ENCODE measurements at regions not wholly inside any gene's neighbourhood (a gene's known extent, or its start where the extent isn't known, plus 50 kb on each side); places are given as distances from the start of the nearest gene placed in this dataset.
A peak's percentile ranks its signal among the peaks of the same experiment; 100 is the strongest.

DNA sequence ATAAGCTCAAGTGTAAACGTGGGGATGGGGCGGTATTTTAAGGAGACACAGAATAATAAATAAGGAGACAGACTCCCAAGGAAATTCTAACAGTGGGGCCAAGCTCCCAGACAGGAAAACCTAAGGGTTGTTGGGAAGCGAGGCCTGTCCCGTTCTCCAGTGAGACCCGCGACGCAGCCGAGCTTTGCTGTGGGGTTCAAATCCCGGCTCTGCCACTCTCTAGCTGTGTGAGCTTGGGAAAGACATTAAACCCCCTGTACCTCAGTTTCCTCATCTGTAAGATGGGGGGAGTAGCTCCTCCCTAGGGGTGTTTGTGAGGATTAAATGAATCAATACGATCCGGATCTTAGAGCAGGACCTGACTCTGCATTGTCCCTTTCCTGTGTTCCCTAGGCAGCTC lies 106.8 kb downstream of the TRIM29 start:
- Histone ChIP-seq H3K9me2 (ENCODE audit: insufficient read depth) (no peaks in the 10 kb centered on the region), H4K20me1 (replicated peaks; ENCODE audit: insufficient read depth) (no peaks in the 10 kb centered on the region), H2AFZ (no peak overlapping the region; the same call in 1 of the 2 replicates), H3K4me2 (no peak overlapping the region), H3F3A (replicated peaks; ENCODE audit: low read depth) (no peaks in the 10 kb centered on the region), H3K36me3 (ENCODE audit: insufficient read depth) (no peaks in the 10 kb centered on the region), H3K4me1 (ENCODE audit: insufficient read depth) (no peaks in the 10 kb centered on the region), H3K4me3 (no peak overlapping the region), H3K79me2 (replicated peaks; ENCODE audit: insufficient read depth) (no peaks in the 10 kb centered on the region), H3K27me3 (ENCODE audit: insufficient read depth) (no peaks in the 10 kb centered on the region), H3K27ac (ENCODE audit: low read depth) (no peak overlapping the region)
- DNase-seq (ENCODE audit: low spot score) (no peak), ATAC-seq (no peak)
- Mint-ChIP-seq H3K27me3 (ENCODE audit: insufficient read depth, low read depth, poor library complexity) (peaks cover 10% of the 10 kb centered on the region), H3K27ac (no peak overlapping the region), H3K36me3 (ENCODE audit: low read depth) (peaks cover 3% of the 10 kb centered on the region; the same call in 2 of the 3 replicates), H3K4me3 (no peak overlapping the region), H3K9me3 (peaks cover 9% of the 10 kb centered on the region; the same call in 1 of the 3 replicates), H3K4me1 (peaks cover 11% of the 10 kb centered on the region)
- TF ChIP-seq ZNF114 (CRISPR knock-in tag; IDR thresholded peaks at IDR 0.05), result no peak
- TF ChIP-seq JUNB (IDR thresholded peaks at IDR 0.05; ENCODE audit: unreplicated experiment), result no peak
- TF ChIP-seq CREB1 (CRISPR knock-in tag; IDR thresholded peaks at IDR 0.05; ENCODE audit: low read depth), result no peak
- no peak for TF ChIP-seq EZH2phosphoT487 (IDR thresholded peaks at IDR 0.05; ENCODE audit: unreplicated experiment)
- no peak for TF ChIP-seq EZH2 (IDR thresholded peaks at IDR 0.05; ENCODE audit: low read depth, unreplicated experiment)
- TF ChIP-seq, protein P1, sequence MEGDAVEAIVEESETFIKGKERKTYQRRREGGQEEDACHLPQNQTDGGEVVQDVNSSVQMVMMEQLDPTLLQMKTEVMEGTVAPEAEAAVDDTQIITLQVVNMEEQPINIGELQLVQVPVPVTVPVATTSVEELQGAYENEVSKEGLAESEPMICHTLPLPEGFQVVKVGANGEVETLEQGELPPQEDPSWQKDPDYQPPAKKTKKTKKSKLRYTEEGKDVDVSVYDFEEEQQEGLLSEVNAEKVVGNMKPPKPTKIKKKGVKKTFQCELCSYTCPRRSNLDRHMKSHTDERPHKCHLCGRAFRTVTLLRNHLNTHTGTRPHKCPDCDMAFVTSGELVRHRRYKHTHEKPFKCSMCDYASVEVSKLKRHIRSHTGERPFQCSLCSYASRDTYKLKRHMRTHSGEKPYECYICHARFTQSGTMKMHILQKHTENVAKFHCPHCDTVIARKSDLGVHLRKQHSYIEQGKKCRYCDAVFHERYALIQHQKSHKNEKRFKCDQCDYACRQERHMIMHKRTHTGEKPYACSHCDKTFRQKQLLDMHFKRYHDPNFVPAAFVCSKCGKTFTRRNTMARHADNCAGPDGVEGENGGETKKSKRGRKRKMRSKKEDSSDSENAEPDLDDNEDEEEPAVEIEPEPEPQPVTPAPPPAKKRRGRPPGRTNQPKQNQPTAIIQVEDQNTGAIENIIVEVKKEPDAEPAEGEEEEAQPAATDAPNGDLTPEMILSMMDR (conservative IDR thresholded peaks at IDR 0.05; ENCODE audit: low read depth in 2 of 2), result no peak

DNA sequence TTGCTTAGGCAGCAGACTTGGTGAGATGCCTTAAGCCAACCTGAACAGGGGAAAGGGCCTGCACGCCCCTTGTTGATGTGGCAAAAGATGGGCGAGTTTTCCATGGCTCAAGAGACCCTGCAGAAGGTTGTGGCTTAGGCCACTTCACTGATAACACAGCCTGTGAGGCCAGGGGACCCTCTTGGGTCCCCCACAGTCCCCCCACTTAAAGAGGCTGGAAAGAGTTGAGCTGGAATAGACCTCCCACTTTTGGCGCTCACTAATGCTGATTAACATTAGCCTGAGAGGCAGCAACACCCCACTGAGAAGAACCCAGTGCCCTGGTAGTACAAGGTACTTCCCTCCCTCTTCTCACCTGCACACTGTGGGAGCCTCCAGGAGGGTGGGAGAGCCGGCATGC lies 107.5 kb downstream of the TRIM29 start:
- no peaks in the 10 kb centered on the region for H3F3A ChIP-seq (replicated peaks; ENCODE audit: low read depth)
- H3K9me2 ChIP-seq (ENCODE audit: insufficient read depth), result no peaks in the 10 kb centered on the region
- no peak overlapping the region for H3K27ac Mint-ChIP-seq
- no peaks in the 10 kb centered on the region for H4K20me1 ChIP-seq (replicated peaks; ENCODE audit: insufficient read depth)
- no peak overlapping the region for H3K4me3 ChIP-seq
- no peak overlapping the region for H3K4me3 Mint-ChIP-seq
- H3K79me2 ChIP-seq (replicated peaks; ENCODE audit: insufficient read depth), result no peaks in the 10 kb centered on the region
- ATAC-seq (peak; percentile 17; the same call in 1 of the 3 replicates), DNase-seq (ENCODE audit: low spot score) (no peak)
- H3K9me3 Mint-ChIP-seq, result 0 out of 3 replicates have a peak, but pooled peaks cover 2% of the 10 kb centered on the region
- H3K27me3 Mint-ChIP-seq (ENCODE audit: insufficient read depth, low read depth, poor library complexity), result peaks cover 8% of the 10 kb centered on the region
- no peak overlapping the region for H3K4me2 ChIP-seq
- H3K36me3 Mint-ChIP-seq (ENCODE audit: low read depth), result no peaks in the 10 kb centered on the region; the same call in 2 of the 3 replicates
- no peaks in the 10 kb centered on the region for H3K36me3 ChIP-seq (ENCODE audit: insufficient read depth)
- no peak overlapping the region for H3K27ac ChIP-seq (ENCODE audit: low read depth)
- H3K4me1 Mint-ChIP-seq, result peaks cover 11% of the 10 kb centered on the region
- H3K27me3 ChIP-seq (ENCODE audit: insufficient read depth), result no peaks in the 10 kb centered on the region
- no peaks in the 10 kb centered on the region for H3K4me1 ChIP-seq (ENCODE audit: insufficient read depth)
- H2AFZ ChIP-seq, result no peak overlapping the region
- TF ChIP-seq CREB1 (CRISPR knock-in tag; IDR thresholded peaks at IDR 0.05; ENCODE audit: low read depth), result no peak
- TF ChIP-seq, protein P2, sequence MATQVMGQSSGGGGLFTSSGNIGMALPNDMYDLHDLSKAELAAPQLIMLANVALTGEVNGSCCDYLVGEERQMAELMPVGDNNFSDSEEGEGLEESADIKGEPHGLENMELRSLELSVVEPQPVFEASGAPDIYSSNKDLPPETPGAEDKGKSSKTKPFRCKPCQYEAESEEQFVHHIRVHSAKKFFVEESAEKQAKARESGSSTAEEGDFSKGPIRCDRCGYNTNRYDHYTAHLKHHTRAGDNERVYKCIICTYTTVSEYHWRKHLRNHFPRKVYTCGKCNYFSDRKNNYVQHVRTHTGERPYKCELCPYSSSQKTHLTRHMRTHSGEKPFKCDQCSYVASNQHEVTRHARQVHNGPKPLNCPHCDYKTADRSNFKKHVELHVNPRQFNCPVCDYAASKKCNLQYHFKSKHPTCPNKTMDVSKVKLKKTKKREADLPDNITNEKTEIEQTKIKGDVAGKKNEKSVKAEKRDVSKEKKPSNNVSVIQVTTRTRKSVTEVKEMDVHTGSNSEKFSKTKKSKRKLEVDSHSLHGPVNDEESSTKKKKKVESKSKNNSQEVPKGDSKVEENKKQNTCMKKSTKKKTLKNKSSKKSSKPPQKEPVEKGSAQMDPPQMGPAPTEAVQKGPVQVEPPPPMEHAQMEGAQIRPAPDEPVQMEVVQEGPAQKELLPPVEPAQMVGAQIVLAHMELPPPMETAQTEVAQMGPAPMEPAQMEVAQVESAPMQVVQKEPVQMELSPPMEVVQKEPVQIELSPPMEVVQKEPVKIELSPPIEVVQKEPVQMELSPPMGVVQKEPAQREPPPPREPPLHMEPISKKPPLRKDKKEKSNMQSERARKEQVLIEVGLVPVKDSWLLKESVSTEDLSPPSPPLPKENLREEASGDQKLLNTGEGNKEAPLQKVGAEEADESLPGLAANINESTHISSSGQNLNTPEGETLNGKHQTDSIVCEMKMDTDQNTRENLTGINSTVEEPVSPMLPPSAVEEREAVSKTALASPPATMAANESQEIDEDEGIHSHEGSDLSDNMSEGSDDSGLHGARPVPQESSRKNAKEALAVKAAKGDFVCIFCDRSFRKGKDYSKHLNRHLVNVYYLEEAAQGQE (IDR thresholded peaks at IDR 0.05; ENCODE audit: unreplicated experiment), result no peak
- TF ChIP-seq, protein P3, sequence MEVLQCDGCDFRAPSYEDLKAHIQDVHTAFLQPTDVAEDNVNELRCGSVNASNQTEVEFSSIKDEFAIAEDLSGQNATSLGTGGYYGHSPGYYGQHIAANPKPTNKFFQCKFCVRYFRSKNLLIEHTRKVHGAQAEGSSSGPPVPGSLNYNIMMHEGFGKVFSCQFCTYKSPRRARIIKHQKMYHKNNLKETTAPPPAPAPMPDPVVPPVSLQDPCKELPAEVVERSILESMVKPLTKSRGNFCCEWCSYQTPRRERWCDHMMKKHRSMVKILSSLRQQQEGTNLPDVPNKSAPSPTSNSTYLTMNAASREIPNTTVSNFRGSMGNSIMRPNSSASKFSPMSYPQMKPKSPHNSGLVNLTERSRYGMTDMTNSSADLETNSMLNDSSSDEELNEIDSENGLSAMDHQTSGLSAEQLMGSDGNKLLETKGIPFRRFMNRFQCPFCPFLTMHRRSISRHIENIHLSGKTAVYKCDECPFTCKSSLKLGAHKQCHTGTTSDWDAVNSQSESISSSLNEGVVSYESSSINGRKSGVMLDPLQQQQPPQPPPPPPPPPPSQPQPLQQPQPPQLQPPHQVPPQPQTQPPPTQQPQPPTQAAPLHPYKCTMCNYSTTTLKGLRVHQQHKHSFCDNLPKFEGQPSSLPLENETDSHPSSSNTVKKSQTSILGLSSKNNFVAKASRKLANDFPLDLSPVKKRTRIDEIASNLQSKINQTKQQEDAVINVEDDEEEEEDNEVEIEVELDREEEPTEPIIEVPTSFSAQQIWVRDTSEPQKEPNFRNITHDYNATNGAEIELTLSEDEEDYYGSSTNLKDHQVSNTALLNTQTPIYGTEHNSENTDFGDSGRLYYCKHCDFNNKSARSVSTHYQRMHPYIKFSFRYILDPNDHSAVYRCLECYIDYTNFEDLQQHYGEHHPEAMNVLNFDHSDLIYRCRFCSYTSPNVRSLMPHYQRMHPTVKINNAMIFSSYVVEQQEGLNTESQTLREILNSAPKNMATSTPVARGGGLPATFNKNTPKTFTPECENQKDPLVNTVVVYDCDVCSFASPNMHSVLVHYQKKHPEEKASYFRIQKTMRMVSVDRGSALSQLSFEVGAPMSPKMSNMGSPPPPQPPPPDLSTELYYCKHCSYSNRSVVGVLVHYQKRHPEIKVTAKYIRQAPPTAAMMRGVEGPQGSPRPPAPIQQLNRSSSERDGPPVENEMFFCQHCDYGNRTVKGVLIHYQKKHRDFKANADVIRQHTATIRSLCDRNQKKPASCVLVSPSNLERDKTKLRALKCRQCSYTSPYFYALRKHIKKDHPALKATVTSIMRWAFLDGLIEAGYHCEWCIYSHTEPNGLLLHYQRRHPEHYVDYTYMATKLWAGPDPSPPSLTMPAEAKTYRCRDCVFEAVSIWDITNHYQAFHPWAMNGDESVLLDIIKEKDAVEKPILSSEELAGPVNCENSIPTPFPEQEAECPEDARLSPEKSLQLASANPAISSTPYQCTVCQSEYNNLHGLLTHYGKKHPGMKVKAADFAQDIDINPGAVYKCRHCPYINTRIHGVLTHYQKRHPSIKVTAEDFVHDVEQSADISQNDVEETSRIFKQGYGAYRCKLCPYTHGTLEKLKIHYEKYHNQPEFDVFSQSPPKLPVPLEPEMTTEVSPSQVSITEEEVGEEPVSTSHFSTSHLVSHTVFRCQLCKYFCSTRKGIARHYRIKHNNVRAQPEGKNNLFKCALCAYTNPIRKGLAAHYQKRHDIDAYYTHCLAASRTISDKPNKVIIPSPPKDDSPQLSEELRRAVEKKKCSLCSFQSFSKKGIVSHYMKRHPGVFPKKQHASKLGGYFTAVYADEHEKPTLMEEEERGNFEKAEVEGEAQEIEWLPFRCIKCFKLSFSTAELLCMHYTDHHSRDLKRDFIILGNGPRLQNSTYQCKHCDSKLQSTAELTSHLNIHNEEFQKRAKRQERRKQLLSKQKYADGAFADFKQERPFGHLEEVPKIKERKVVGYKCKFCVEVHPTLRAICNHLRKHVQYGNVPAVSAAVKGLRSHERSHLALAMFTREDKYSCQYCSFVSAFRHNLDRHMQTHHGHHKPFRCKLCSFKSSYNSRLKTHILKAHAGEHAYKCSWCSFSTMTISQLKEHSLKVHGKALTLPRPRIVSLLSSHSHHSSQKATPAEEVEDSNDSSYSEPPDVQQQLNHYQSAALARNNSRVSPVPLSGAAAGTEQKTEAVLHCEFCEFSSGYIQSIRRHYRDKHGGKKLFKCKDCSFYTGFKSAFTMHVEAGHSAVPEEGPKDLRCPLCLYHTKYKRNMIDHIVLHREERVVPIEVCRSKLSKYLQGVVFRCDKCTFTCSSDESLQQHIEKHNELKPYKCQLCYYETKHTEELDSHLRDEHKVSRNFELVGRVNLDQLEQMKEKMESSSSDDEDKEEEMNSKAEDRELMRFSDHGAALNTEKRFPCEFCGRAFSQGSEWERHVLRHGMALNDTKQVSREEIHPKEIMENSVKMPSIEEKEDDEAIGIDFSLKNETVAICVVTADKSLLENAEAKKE (CRISPR knock-in tag; IDR thresholded peaks at IDR 0.05), result no peak
